ENCODE measurements at regions not wholly inside any gene's neighbourhood (a gene's known extent, or its start where the extent isn't known, plus 50 kb on each side); places are given as distances from the start of the nearest gene placed in this dataset.

- TF ChIP-seq CTCF (IDR thresholded peaks at IDR 0.05; ENCODE audit: low read depth, low read length) (no peak), EZH2phosphoT487 (IDR thresholded peaks at IDR 0.05; ENCODE audit: low read depth) (no peak)
Observed at GRCh38 chr5:82786748-82787147, 290.4 kb downstream of the TMEM167A start.
